ENCODE measurements at regions not wholly inside any gene's neighbourhood (a gene's known extent, or its start where the extent isn't known, plus 50 kb on each side); places are given as distances from the start of the nearest gene placed in this dataset.

DNA sequence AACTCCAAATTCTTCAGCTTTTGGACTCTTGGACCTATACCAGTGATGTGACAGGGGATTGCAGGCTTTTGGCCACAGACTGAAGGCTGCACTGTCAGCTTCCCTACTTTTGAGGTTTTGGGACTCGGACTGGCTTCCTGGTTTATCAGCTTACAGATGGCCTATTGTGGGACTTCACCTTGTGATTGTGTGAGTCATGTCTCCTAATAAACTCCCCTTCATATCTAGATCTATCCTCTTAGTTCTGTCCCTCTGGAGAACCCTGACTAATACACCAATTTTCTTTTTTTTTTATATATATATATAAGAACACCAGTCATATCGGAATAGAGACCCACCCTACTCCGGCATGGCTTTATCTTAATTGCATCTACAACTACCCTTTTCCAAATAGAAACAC lies 166.8 kb downstream of the ETV1 start:
- DNase-seq: no peak

DNA sequence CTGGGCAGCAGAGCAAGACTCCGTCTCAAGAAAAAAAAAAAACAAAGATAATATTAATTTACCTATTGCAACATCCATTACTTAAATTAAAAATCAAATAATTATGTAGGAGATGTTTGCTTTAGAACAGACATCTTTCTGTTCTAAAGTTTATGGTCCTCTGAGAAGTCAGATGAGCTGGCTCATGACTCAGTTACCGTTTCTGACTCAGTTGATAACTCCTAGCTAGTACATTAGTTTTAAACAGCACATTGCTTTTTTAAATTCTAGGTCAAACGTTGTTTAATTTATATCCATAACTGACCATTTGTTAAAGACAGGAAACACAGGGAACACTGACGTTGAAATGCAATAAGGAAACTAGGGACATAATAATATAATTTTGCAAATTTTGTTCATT lies 162.7 kb downstream of the ETV1 start:
- DNase-seq: no peak

DNA sequence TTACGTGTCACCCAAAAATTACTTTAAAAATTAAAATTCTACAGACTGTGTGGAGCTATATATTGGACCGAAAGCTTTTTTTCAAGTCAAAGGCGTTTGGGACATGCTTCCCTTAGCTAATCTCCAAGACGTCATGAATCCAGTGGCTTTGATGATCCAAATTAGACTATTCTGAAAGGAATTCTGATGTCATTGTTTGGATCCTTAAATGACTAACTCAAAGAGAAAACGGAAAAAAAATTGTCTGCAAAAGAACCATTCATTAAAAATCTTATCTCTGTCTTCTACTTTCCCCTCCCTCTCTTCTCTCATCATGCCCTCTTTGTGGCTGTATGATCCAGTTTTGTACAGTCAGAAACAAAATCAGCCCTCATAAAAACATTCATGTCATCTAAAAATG lies 161.8 kb downstream of the ETV1 start:
- DNase-seq: no peak

GRCh38 chr7:13829231-13829630 lies 160.2 kb downstream of the ETV1 start:
- DNase-seq: no peak

DNA sequence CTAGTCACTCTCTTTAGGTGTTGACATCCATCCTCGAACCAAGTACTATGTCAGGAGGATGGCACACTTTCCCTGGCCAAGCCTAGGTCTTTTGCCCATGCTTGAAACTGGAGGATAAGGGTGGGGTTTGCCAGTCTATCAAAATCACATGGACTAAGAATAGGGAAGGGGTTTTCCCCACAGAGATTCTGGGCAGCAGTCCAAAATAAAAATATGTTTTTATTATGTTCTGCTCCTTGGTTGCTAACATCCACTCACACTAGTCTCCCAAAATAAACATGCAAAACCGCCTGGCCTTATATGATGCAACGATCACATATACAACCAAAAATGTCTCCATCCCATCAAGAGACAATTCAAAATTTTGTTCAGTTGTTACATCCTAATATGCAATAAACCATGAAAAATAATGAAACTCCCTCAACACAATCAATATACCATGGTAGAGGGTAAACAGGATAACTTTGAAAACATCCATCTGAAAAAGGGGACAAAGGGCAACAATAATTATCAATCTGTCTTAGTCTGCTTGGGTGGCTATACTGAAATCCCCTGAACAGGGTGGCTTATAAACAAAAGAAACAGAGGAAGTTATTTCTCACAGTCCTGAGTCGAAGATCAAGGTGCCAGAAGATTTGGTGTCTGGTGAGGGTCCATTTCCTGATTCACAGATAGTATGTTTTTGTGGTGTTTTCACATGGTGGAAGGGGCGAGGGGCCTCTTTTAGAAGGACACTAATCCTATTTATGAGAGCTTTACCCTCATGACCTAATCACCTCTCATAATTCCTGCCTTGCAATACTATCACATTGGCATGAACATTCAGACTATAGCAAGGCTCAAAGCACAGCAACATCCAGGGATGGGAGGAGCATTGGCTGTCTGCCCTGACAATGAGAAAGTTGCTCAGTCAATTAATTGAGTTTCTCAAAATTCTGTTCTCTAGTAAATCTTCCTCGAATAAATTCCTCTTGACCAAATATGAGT lies 159.3 kb downstream of the ETV1 start:
- DNase-seq: no peak

DNA sequence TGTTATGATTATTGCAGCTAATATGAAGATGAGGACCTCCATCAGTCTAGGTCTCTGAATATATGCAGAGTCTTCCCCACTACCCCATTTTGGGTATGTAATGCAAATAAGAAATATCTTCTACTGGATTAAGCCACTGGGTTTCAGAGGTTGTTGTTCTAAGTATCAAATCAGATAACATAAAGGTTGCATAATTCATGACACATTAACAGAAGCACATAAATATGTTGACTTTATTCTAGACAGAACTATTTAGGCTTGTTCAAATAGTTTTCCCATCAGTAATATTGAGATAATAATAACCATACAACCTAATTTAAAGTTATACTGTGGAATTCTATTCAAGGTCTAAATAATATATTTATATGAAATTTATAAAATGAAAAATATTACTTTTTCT lies 157.1 kb downstream of the ETV1 start:
- no peak for DNase-seq

DNA sequence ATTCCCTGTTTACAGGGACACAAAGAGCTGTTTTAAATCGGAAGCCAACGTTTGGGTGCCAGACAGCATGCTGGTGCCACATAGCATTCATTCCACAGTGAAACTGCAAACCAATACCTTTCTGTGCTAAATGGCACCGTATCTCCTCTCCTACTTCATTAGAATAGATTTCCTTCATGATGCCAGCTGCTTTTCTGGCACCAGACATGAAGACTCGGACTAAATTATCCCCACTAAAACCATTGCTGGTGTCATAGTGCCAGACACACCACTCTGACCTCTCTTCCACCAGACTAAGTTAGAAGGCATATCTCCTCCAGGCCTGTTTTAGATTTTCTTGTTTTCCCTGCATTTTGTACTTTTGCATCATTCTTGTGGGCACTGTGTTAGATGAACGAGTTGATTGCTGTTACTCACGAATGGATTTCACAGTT lies 155.1 kb downstream of the ETV1 start:
- no peak for DNase-seq

DNA sequence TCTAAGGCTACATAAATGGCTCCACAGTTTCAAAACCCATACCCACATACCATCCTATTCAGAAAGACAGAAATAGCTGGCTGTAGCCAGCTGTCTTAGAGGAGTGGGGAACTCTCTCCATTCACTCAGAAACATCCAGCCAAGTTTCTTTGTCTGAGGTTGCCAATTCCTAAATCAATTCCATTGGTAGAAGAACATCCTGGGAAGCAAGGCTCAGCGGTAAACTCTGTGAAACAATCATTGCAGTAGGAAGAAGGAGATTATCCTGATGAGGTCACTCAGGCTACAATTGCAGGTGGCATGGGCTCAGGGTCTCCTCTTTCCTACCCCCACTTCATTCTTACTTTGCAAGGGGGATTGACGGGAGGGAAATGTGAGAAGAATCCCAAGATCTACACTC lies 154.0 kb downstream of the ETV1 start:
- DNase-seq: no peak

- DNase-seq: no peak
Measured at GRCh38 chr7:13839063-13839462, 150.4 kb downstream of the ETV1 start.

Data from T-helper 2 cell (primary cell).